Sigmoid colon (tissue), 4 donors: ENCODE measurements at regions not wholly inside any gene's neighbourhood (a gene's known extent, or its start where the extent isn't known, plus 50 kb on each side); places are given as distances from the start of the nearest gene placed in this dataset.

Experiments
- EP300 ChIP-seq, 4 donors: sonication (generic); formaldehyde crosslinking; IDR thresholded peaks; one replicate each; pipeline ENCODE4 v1.6.1; 2017; ENCODE audit warnings: antibody characterized with exemption in 4 of 4
- POLR2A ChIP-seq, 2 donors: fragments of 450-650 bp; IDR thresholded peaks; one replicate each; pipeline ENCODE4 v1.6.1; 2016; ENCODE audit warnings: antibody characterized with exemption in 2 of 2, mild to moderate bottlenecking in 2 of 2, moderate library complexity in 2 of 2
- POLR2AphosphoS5 ChIP-seq, 4 donors: sonication (generic); formaldehyde crosslinking; IDR thresholded peaks; one replicate each; pipeline ENCODE4 v1.6.1; 2017; ENCODE audit warnings: antibody characterized with exemption in 4 of 4
- TF ChIP-seq, protein P1 (sequence below), 4 experiments: fragments of 450-650 bp in 3 of 4; fragments of 200-600 bp in 1 of 4; IDR thresholded peaks; one replicate each; pipeline ENCODE4 v1.5.1; 2016 to 2019; ENCODE audit warnings: antibody characterized with exemption in 4 of 4, mild to moderate bottlenecking in 3 of 4, moderate library complexity in 2 of 4

- TF ChIP-seq, protein P1, sequence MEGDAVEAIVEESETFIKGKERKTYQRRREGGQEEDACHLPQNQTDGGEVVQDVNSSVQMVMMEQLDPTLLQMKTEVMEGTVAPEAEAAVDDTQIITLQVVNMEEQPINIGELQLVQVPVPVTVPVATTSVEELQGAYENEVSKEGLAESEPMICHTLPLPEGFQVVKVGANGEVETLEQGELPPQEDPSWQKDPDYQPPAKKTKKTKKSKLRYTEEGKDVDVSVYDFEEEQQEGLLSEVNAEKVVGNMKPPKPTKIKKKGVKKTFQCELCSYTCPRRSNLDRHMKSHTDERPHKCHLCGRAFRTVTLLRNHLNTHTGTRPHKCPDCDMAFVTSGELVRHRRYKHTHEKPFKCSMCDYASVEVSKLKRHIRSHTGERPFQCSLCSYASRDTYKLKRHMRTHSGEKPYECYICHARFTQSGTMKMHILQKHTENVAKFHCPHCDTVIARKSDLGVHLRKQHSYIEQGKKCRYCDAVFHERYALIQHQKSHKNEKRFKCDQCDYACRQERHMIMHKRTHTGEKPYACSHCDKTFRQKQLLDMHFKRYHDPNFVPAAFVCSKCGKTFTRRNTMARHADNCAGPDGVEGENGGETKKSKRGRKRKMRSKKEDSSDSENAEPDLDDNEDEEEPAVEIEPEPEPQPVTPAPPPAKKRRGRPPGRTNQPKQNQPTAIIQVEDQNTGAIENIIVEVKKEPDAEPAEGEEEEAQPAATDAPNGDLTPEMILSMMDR (IDR thresholded peaks at IDR 0.05): no peak
- TF ChIP-seq POLR2AphosphoS5 (IDR thresholded peaks at IDR 0.05) (no peak), POLR2A (IDR thresholded peaks at IDR 0.05) (no peak), EP300 (IDR thresholded peaks at IDR 0.05) (no peak)
Measured at GRCh38 chr5:165836046-165836445, 2330.6 kb downstream of the MAT2B start.
